Fibroblast of pulmonary artery (primary cell): ENCODE measurements at regions not wholly inside any gene's neighbourhood (a gene's known extent, or its start where the extent isn't known, plus 50 kb on each side); places are given as distances from the start of the nearest gene placed in this dataset.
"Not testable (repeated sequence)": the region's sequence is repeated elsewhere in the genome, so short reads cannot be mapped to it uniquely, and the experiment has no call there.

Experiments
- DNase-seq: peaks from one replicate; pipeline ENCODE4 v3.0.0-alpha.2; 2010; ENCODE audit warnings: low read depth
- H3K4me3 ChIP-seq: replicated peaks from 2 replicates; pipeline ENCODE4 v1.5.1; 2011; ENCODE audit warnings: low read depth, mild to moderate bottlenecking, control low read depth, low read length, moderate library complexity
- TF ChIP-seq, protein P1 (sequence below): IDR thresholded peaks from 2 replicates; pipeline ENCODE4 v1.5.1; 2011; ENCODE audit warnings: mild to moderate bottlenecking, control low read depth, low read length, inconsistent platforms; ENCODE audit errors: missing control alignments

DNA sequence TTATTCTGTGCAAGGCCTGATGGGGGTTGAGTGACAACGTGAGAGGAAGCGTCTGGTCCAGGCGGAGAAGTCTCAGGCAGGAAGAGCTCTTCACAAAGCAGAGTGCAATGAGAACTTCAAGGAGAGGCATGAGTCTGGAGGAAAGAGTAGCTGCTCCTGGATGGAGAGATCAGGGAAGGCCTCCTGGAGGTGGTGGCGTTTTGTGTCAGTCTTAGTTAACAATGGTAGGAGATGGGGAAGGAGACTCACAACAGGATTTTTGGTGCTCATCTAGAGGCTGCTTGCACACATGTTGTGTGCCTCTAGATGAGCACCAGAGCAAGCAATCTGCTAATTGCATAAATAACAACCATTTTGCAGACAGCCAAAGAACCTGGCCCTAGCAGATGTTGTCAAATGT is 442.8 kb upstream of the PODXL start:
- H3K4me3 ChIP-seq, result no peak overlapping the region
- DNase-seq, result no peak
- TF ChIP-seq, protein P1, sequence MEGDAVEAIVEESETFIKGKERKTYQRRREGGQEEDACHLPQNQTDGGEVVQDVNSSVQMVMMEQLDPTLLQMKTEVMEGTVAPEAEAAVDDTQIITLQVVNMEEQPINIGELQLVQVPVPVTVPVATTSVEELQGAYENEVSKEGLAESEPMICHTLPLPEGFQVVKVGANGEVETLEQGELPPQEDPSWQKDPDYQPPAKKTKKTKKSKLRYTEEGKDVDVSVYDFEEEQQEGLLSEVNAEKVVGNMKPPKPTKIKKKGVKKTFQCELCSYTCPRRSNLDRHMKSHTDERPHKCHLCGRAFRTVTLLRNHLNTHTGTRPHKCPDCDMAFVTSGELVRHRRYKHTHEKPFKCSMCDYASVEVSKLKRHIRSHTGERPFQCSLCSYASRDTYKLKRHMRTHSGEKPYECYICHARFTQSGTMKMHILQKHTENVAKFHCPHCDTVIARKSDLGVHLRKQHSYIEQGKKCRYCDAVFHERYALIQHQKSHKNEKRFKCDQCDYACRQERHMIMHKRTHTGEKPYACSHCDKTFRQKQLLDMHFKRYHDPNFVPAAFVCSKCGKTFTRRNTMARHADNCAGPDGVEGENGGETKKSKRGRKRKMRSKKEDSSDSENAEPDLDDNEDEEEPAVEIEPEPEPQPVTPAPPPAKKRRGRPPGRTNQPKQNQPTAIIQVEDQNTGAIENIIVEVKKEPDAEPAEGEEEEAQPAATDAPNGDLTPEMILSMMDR, result no peak

DNA sequence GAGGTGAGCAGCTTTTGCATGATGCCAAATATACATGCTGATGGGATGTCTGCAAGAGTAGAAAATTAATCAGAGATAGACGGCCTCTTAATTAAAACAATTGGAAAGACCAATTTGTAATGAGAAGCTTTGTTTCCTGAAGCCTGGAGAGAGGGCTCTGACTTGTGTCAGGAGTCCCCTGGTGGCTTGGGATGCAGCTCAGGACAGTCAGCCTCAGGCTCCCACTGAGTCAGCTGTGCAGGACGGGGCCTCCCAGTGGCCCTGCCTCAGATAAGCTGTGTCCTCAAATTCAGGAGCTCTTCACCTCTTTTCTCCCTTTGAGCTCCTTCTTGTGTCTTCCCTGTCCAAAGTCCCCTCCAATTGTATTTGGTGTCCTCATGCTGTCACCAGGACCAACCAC is 438.9 kb upstream of the PODXL start:
- TF ChIP-seq, protein P1, result no peak
- H3K4me3 ChIP-seq, result no peak overlapping the region
- DNase-seq, result no peak

DNA sequence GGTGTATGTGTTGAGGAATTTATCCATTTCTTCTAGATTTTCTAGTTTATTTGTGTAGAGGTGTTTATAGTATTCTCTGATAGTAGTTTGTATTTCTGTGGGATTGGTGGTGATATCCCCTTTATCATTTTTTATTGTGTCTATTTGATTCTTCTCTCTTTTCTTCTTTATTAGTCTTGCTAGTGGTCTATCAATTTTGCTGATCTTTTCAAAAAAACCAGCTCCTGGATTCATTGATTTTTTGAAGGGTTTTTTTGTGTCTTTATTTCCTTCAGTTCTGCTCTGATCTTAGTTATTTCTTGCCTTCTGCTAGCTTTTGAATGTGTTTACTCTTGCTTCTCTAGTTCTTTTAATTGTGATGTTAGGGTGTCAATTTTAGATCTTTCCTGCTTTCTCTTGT is 424.6 kb upstream of the PODXL start:
- H3K4me3 ChIP-seq, DNase-seq: not testable (repeated sequence)

DNA sequence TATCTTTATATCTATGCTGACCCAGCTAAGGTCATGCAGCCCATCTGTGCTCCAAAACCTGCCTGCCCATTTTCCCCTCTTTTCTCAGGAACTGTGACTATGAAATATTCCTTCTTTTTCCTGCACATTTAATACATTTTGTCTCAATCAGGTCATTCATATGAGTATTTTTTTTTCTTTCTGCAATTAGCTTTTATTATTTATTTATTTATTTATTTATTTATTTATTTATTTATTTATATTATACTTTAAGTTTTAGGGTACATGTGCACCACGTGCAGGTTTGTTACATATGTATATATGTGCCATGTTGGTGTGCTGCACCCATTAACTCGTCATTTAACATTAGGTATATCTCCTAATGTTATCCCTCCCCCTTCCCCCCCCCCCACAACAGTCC is 421.7 kb upstream of the PODXL start:
- not testable (repeated sequence) for H3K4me3 ChIP-seq, DNase-seq

DNA sequence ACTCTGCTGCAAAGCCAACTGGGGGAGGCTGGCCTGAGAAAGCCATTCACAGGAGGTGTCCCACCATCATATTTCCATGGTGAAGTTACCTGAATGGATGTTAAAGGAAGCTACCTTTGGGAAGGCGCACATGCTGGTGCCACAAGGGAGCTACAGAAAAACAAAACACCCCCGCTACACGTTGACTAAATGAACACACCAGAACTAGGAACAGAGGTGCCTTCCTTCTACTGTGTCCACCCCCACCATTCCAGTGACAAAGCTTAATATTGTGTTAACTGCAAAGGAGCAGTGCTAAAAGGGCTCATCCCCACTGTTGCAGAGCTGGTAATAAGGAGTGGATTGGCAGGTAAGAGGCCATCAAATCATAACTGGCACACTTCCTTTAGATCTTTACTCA is 420.0 kb upstream of the PODXL start:
- TF ChIP-seq, protein P1, result no peak
- no peak for DNase-seq
- H3K4me3 ChIP-seq, result no peak overlapping the region

DNA sequence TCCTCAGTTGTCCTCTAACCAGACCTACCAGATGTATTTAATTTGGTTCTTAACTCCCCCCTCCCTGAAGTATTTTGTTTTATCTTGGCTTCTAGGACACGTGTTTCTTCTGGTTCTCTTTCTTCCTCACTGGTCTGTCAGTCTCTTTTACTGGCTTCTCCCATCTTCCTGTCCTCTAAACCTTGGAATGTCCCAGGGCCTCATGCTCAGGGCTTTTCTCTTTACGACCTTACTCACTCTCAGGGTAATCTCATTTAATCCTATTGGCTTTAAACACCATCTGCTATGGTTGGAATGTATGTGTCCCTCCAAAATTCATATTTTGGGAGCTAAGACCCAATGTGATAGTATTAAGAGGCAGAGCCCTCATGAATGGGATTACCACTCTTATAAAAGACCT is 418.2 kb upstream of the PODXL start:
- no peak overlapping the region for H3K4me3 ChIP-seq
- DNase-seq, result no peak
- TF ChIP-seq, protein P1, result no peak

DNA sequence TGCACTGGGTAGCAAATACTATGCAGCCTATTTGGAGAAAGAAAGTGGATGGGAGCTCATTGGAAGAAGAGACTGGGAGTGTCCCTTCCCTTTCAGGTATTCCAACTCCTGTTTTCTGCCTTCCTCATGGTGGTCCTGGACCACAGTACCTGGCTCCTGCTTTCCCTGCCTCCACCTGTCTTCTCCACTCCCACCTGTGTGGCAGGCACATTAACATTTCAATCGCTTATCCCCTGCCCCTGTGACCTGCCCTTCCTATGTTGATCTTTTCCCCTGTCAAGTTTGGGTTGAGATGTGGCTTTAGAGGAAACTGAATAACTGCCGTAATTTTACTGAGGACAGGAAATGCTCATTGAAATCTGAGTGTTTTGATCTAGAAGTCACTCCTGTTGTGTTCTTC is 415.8 kb upstream of the PODXL start:
- no peak overlapping the region for H3K4me3 ChIP-seq
- TF ChIP-seq, protein P1, result no peak

DNA sequence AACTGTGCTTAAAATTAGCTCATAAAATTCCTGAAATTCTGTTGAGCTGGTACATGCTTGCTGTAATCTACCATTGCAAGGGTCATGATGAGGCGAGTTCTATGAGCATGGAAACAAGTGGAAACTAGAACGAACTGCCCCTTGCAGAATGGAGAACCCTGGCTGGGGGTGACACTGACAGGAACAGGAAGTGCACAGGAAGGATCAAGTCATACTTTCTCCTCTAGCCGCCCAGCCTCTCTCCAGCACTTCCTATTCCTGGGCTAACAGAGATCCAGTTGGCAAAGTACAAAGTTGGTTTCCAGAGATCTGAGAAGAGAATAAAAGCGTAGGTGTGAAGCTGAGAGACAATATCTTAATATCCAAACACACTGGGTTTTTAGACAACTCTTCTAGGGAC is 414.2 kb upstream of the PODXL start:
- no peak overlapping the region for H3K4me3 ChIP-seq
- TF ChIP-seq, protein P1, result no peak
- no peak for DNase-seq

More for the DNA sequence above, 415.8 kb upstream of the PODXL start:
- no peak for DNase-seq
